Panc1 (cell line): ENCODE measurements at regions not wholly inside any gene's neighbourhood (a gene's known extent, or its start where the extent isn't known, plus 50 kb on each side); places are given as distances from the start of the nearest gene placed in this dataset.

ENCODE experiments used
- ATAC-seq: fragments of 200-7000 bp; cut with Tn5 transposase; 2 replicates; pipeline ENCODE4 v1.9.1; 2020; ENCODE audit warnings: mild to moderate bottlenecking, moderate library complexity
- BruUV-seq: library from RNA; stranded (reverse); fragments of 400-500 nt; replicated peaks from 2 replicates; lab custom pipeline; 2021; lab: Mats Ljungman, UMichigan
- CTCF ChIA-PET: fragments of 300-600 bp; sonication (Branson Sonifier 250); formaldehyde crosslinking; loops from one replicate; lab custom pipeline; 2022; ENCODE audit warnings: antibody characterized with exemption; lab: Charles Lee
- POLR2A ChIA-PET: fragments of 300-600 bp; sonication (Branson Sonifier 250); formaldehyde crosslinking; loops from one replicate; lab custom pipeline; 2022; ENCODE audit warnings: antibody characterized with exemption; lab: Charles Lee
- DNase-seq: peaks from one replicate; pipeline ENCODE4 v3.0.0-alpha.2; 2010; ENCODE audit warnings: low read depth, low spot score
- H3K27ac ChIP-seq: 2 replicates; pipeline ENCODE4 v1.5.1; 2011; ENCODE audit warnings: mild to moderate bottlenecking, low read length, inconsistent platforms
- H3K27me3 ChIP-seq: fragments of 200-500 bp; sonication (Bioruptor generic); 2 replicates; pipeline ENCODE4 v1.6.0; 2014; ENCODE audit warnings: low read length, inconsistent platforms; ENCODE audit not compliant: control insufficient read depth, insufficient read depth
- H3K36me3 ChIP-seq: fragments of 200-500 bp; sonication (Bioruptor generic); 2 replicates; pipeline ENCODE4 v1.5.1; 2014; ENCODE audit warnings: inconsistent platforms, mild to moderate bottlenecking, low read length, moderate library complexity; ENCODE audit not compliant: control insufficient read depth, insufficient read depth
- H3K4me1 ChIP-seq: 2 replicates; pipeline ENCODE4 v1.5.1; 2011; ENCODE audit warnings: inconsistent platforms, mild to moderate bottlenecking, low read length, moderate library complexity; ENCODE audit not compliant: control insufficient read depth, insufficient read depth
- H3K4me3 ChIP-seq, 2 experiments: 2 replicates each; pipeline ENCODE4 v1.5.1; 2011 to 2012; ENCODE audit warnings: low read depth in 2 of 2, low read length in 2 of 2, mild to moderate bottlenecking in 2 of 2, inconsistent platforms in 1 of 2, moderate library complexity in 1 of 2
- H3K9me3 ChIP-seq: fragments of 200-500 bp; sonication (Bioruptor generic); 2 replicates; pipeline ENCODE4 v1.5.1; 2014; ENCODE audit warnings: low read depth, mild to moderate bottlenecking, inconsistent platforms, low read length, moderate library complexity; ENCODE audit not compliant: control insufficient read depth, insufficient read depth
- CTCF ChIP-seq: fragments of 450-650 bp; IDR thresholded peaks from 2 replicates; pipeline ENCODE4 v1.5.1; 2017; ENCODE audit warnings: mild to moderate bottlenecking
- POLR2AphosphoS5 ChIP-seq: IDR thresholded peaks from 2 replicates; pipeline ENCODE4 v1.6.1; 2012; ENCODE audit warnings: mild to moderate bottlenecking, low read depth, low read length, moderate library complexity
- SIN3A ChIP-seq: IDR thresholded peaks from 2 replicates; pipeline ENCODE4 v1.6.1; 2012; ENCODE audit warnings: low read depth, mild to moderate bottlenecking, low read length, moderate library complexity, borderline replicate concordance; ENCODE audit not compliant: insufficient read depth
- TCF7L2 ChIP-seq: IDR thresholded peaks from 2 replicates; pipeline ENCODE4 v1.6.1; 2011; ENCODE audit warnings: mild to moderate bottlenecking, low read depth, low read length, inconsistent platforms
- in situ Hi-C: cut with HindIII; loops from 2 replicates; pipeline ENCODE4 v1.10.0; 2016; ENCODE audit warnings: low sequenced_read_pairs, low pct_unique_long_range_greater_than_20kb
- intact Hi-C: fragments of 100-400 bp; cut with micrococcal nuclease; formaldehyde crosslinking; loops from one replicate; pipeline ENCODE4 v1.10.0; 2022; ENCODE audit not compliant: unreplicated experiment
- TF ChIP-seq, protein P1 (sequence below), 2 experiments: IDR thresholded peaks; 2 replicates each; pipeline ENCODE4 v1.6.1; 2011 to 2012; ENCODE audit warnings: low read depth in 2 of 2, control low read depth in 1 of 2, low read length in 1 of 2, mild to moderate bottlenecking in 1 of 2, moderate library complexity in 1 of 2; ENCODE audit not compliant: insufficient read depth in 1 of 2

DNA sequence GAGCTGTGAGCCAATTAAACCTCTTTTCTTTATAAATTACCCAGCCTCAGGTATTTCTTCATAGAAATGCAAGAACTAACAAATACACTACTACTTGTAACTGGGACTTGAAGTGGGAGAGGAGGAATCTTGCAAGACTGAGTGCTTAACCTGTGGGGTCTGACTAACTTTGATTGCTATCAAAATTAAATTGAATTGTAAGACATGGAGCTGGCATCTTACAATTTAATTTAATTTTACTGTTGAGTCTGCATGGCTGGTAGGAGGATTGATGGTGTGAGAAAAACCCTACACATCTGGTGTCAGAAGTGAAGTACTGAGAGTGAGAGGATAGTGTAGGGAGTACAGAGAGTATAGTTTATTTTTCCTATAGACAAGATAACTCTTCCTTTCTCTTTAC is 1259.9 kb downstream of the CDH12 start:
- no peak for DNase-seq
- in situ Hi-C loops, result no loop called here

GRCh38 chr5:21581508-21581907 is 1271.6 kb downstream of the CDH12 start:
- intact Hi-C loops (no loop called here), in situ Hi-C loops (no loop called here)
- BruUV-seq, result no TSS peak
- DNase-seq, result no peak
- H3K27me3 ChIP-seq, result no peaks in the 10 kb centered on the region
- POLR2A ChIA-PET, result no interaction called here
- no peak overlapping the region for H3K27ac ChIP-seq
- H3K9me3 ChIP-seq, result no peaks in the 10 kb centered on the region
- CTCF ChIA-PET, result no interaction called here
- no peaks in the 10 kb centered on the region for H3K4me1 ChIP-seq
- no peaks in the 10 kb centered on the region for H3K36me3 ChIP-seq
- ATAC-seq, result no peak
- no peak overlapping the region for H3K4me3 ChIP-seq
- TF ChIP-seq, protein P1, sequence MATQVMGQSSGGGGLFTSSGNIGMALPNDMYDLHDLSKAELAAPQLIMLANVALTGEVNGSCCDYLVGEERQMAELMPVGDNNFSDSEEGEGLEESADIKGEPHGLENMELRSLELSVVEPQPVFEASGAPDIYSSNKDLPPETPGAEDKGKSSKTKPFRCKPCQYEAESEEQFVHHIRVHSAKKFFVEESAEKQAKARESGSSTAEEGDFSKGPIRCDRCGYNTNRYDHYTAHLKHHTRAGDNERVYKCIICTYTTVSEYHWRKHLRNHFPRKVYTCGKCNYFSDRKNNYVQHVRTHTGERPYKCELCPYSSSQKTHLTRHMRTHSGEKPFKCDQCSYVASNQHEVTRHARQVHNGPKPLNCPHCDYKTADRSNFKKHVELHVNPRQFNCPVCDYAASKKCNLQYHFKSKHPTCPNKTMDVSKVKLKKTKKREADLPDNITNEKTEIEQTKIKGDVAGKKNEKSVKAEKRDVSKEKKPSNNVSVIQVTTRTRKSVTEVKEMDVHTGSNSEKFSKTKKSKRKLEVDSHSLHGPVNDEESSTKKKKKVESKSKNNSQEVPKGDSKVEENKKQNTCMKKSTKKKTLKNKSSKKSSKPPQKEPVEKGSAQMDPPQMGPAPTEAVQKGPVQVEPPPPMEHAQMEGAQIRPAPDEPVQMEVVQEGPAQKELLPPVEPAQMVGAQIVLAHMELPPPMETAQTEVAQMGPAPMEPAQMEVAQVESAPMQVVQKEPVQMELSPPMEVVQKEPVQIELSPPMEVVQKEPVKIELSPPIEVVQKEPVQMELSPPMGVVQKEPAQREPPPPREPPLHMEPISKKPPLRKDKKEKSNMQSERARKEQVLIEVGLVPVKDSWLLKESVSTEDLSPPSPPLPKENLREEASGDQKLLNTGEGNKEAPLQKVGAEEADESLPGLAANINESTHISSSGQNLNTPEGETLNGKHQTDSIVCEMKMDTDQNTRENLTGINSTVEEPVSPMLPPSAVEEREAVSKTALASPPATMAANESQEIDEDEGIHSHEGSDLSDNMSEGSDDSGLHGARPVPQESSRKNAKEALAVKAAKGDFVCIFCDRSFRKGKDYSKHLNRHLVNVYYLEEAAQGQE (IDR thresholded peaks at IDR 0.05; ENCODE audit: insufficient read depth in 1 of 2, low read depth in 2 of 2, low read length in 1 of 2), result no peak
- no peak for TF ChIP-seq TCF7L2
- TF ChIP-seq POLR2AphosphoS5, result no peak
- TF ChIP-seq CTCF, result no peak
- TF ChIP-seq SIN3A, result no peak

More for the DNA sequence above, 1259.9 kb downstream of the CDH12 start:
- BruUV-seq, result no TSS peak
- no peak overlapping the region for H3K4me3 ChIP-seq
- intact Hi-C loops, result no loop called here
- no peak for ATAC-seq
- no peak overlapping the region for H3K27ac ChIP-seq
- H3K4me1 ChIP-seq, result no peaks in the 10 kb centered on the region
- H3K9me3 ChIP-seq, result no peaks in the 10 kb centered on the region
- H3K36me3 ChIP-seq, result no peaks in the 10 kb centered on the region
- TF ChIP-seq SIN3A (no peak), CTCF (no peak), TCF7L2 (no peak), POLR2AphosphoS5 (no peak)
- TF ChIP-seq, protein P1 (IDR thresholded peaks at IDR 0.05; ENCODE audit: insufficient read depth in 1 of 2, low read depth in 2 of 2, low read length in 1 of 2), result no peak
- no peaks in the 10 kb centered on the region for H3K27me3 ChIP-seq
- ChIA-PET POLR2A (no interaction called here), CTCF (interaction anchor here (0.7 kb wide), 1 partner anchor 9 kb away, joined by 4 read pairs; no protein-coding TSS in a partner anchor)
